Astrocyte (in vitro differentiated cells and primary cell): ENCODE measurements at regions not wholly inside any gene's neighbourhood (a gene's known extent, or its start where the extent isn't known, plus 50 kb on each side); places are given as distances from the start of the nearest gene placed in this dataset.

Experiments
- CTCF ChIP-seq: IDR thresholded peaks from 2 replicates; pipeline ENCODE4 v1.5.1; 2011; ENCODE audit warnings: low read depth, mild to moderate bottlenecking, inconsistent platforms, low read length, moderate library complexity; ENCODE audit not compliant: insufficient read depth
- EZH2 ChIP-seq: IDR thresholded peaks from 2 replicates; pipeline ENCODE4 v1.6.1; 2012; ENCODE audit warnings: mild to moderate bottlenecking, low read length, inconsistent platforms; ENCODE audit not compliant: insufficient read depth

GRCh38 chr3:187519428-187519890 lies 150.7 kb downstream of the SST start:
- TF ChIP-seq CTCF: no peak
- no peak for TF ChIP-seq EZH2
